HEK293 (cell line): ENCODE measurements at regions not wholly inside any gene's neighbourhood (a gene's known extent, or its start where the extent isn't known, plus 50 kb on each side); places are given as distances from the start of the nearest gene placed in this dataset.

Experiments used
- CTCF ChIA-PET: fragments of 350-600 bp; formaldehyde crosslinking; extraction: SDS; loops from one replicate; lab custom pipeline; 2021; ENCODE audit warnings: antibody characterized with exemption; lab: Yijun Ruan, JAX
- POLR2A ChIA-PET: fragments of 300-600 bp; formaldehyde crosslinking; extraction: SDS; loops from one replicate; lab custom pipeline; 2020; ENCODE audit warnings: antibody characterized with exemption, inconsistent platforms; lab: Yijun Ruan, JAX
- H3K27ac ChIP-seq: fragments of 200-500 bp; sonication (Bioruptor generic); 2 replicates; pipeline ENCODE4 v1.5.1; 2014; ENCODE audit warnings: low read depth, low read length, control low read depth, inconsistent platforms; ENCODE audit errors: extremely low read depth
- H3K36me3 ChIP-seq, 2 experiments: fragments of 200-500 bp in 1 of 2; sonication (Bioruptor generic) in 1 of 2; 1 replicate in 1 of 2; 2 replicates in 1 of 2; pipeline ENCODE4 v1.5.1; 2014 to 2017; ENCODE audit warnings: inconsistent platforms in 2 of 2, low read length in 2 of 2; ENCODE audit not compliant: control insufficient read depth in 2 of 2, insufficient read depth in 1 of 2
- H3K4me1 ChIP-seq: fragments of 200-500 bp; sonication (Bioruptor generic); 2 replicates; pipeline ENCODE4 v1.5.1; 2014; ENCODE audit warnings: mild to moderate bottlenecking, low read length, inconsistent platforms; ENCODE audit not compliant: control insufficient read depth, insufficient read depth
- H3K4me3 ChIP-seq: 2 replicates; pipeline ENCODE4 v1.5.1; 2011; ENCODE audit warnings: low read depth, mild to moderate bottlenecking, control low read depth, low read length, moderate library complexity
- H3K9me3 ChIP-seq: fragments of 200-500 bp; sonication (Bioruptor generic); 2 replicates; pipeline ENCODE4 v1.5.1; 2014; ENCODE audit warnings: low read depth, low read length, inconsistent platforms; ENCODE audit not compliant: control insufficient read depth, insufficient read depth
- FEZF1 ChIP-seq: fragments of 450-650 bp; formaldehyde crosslinking; IDR thresholded peaks from 2 replicates; pipeline ENCODE4 v1.5.1; 2016; ENCODE audit warnings: missing biosample characterization, missing genetic modification characterization
- GLI2 ChIP-seq: fragments of 450-650 bp; formaldehyde crosslinking; IDR thresholded peaks from 2 replicates; pipeline ENCODE4; 2017; ENCODE audit warnings: missing biosample characterization, missing genetic modification characterization, low read depth, borderline replicate concordance
- GLIS2 ChIP-seq: fragments of 450-650 bp; formaldehyde crosslinking; IDR thresholded peaks from 2 replicates; pipeline ENCODE4 v1.5.1; 2016; ENCODE audit warnings: missing biosample characterization, missing genetic modification characterization
- HOXA7 ChIP-seq: sonication (generic); formaldehyde crosslinking; IDR thresholded peaks from 2 replicates; pipeline ENCODE4 v1.8.1; 2022; ENCODE audit warnings: missing genetic modification reagents, borderline replicate concordance
- KLF10 ChIP-seq: fragments of 450-650 bp; IDR thresholded peaks from 2 replicates; pipeline ENCODE4 v1.5.1; 2018; ENCODE audit warnings: missing biosample characterization, mild to moderate bottlenecking, missing genetic modification characterization
- KLF16 ChIP-seq: fragments of 450-650 bp; formaldehyde crosslinking; IDR thresholded peaks from 2 replicates; pipeline ENCODE4 v1.5.1; 2017; ENCODE audit warnings: missing biosample characterization, missing genetic modification characterization
- MYNN ChIP-seq: fragments of 450-650 bp; formaldehyde crosslinking; IDR thresholded peaks from 2 replicates; pipeline ENCODE4 v1.5.1; 2016; ENCODE audit warnings: missing biosample characterization, missing genetic modification characterization, borderline replicate concordance
- OSR2 ChIP-seq: fragments of 450-650 bp; formaldehyde crosslinking; IDR thresholded peaks from 2 replicates; pipeline ENCODE4 v1.5.1; 2016; ENCODE audit warnings: missing biosample characterization, missing genetic modification characterization
- OVOL3 ChIP-seq: fragments of 450-650 bp; formaldehyde crosslinking; IDR thresholded peaks from 2 replicates; pipeline ENCODE4 v1.5.1; 2016; ENCODE audit warnings: missing biosample characterization, missing genetic modification characterization
- PRDM1 ChIP-seq: fragments of 450-650 bp; formaldehyde crosslinking; IDR thresholded peaks from 2 replicates; pipeline ENCODE4; 2016; ENCODE audit warnings: missing biosample characterization, missing genetic modification characterization
- SP7 ChIP-seq: fragments of 450-650 bp; formaldehyde crosslinking; IDR thresholded peaks from 2 replicates; pipeline ENCODE4 v1.5.1; 2016; ENCODE audit warnings: missing biosample characterization, missing genetic modification characterization
- TRIM28 ChIP-seq: IDR thresholded peaks from 2 replicates; pipeline ENCODE4 v1.6.1; 2011; ENCODE audit warnings: low read length, control low read depth, borderline replicate concordance
- ZBTB17 ChIP-seq: fragments of 450-650 bp; formaldehyde crosslinking; IDR thresholded peaks from 2 replicates; pipeline ENCODE4 v1.5.1; 2016; ENCODE audit warnings: missing biosample characterization, missing genetic modification characterization
- ZBTB20 ChIP-seq: fragments of 450-650 bp; formaldehyde crosslinking; IDR thresholded peaks from 2 replicates; pipeline ENCODE4 v1.5.1; 2016; ENCODE audit warnings: missing biosample characterization, missing genetic modification characterization
- ZEB2 ChIP-seq: fragments of 450-650 bp; formaldehyde crosslinking; IDR thresholded peaks from 2 replicates; pipeline ENCODE4 v1.5.1; 2016; ENCODE audit warnings: missing biosample characterization, missing genetic modification characterization
- ZFP69B ChIP-seq: fragments of 450-650 bp; formaldehyde crosslinking; IDR thresholded peaks from 2 replicates; pipeline ENCODE4 v1.5.1; 2016; ENCODE audit warnings: missing biosample characterization, missing genetic modification characterization
- ZNF114 ChIP-seq: fragments of 450-650 bp; formaldehyde crosslinking; IDR thresholded peaks from 2 replicates; pipeline ENCODE4 v1.5.0; 2017; ENCODE audit warnings: missing biosample characterization, missing genetic modification characterization
- ZNF2 ChIP-seq: fragments of 450-650 bp; formaldehyde crosslinking; IDR thresholded peaks from 2 replicates; pipeline ENCODE4 v1.5.1; 2016; ENCODE audit warnings: missing biosample characterization, missing genetic modification characterization
- ZNF23 ChIP-seq: fragments of 450-650 bp; formaldehyde crosslinking; IDR thresholded peaks from 2 replicates; pipeline ENCODE4 v1.5.1; 2016; ENCODE audit warnings: missing biosample characterization, missing genetic modification characterization, borderline replicate concordance
- ZNF24 ChIP-seq: fragments of 450-650 bp; formaldehyde crosslinking; IDR thresholded peaks from 2 replicates; pipeline ENCODE4 v1.5.1; 2016; ENCODE audit warnings: missing biosample characterization, missing genetic modification characterization
- ZNF341 ChIP-seq: fragments of 450-650 bp; formaldehyde crosslinking; IDR thresholded peaks from 2 replicates; pipeline ENCODE4; 2016; ENCODE audit warnings: low read depth, missing biosample characterization, missing genetic modification characterization
- ZNF549 ChIP-seq: fragments of 450-650 bp; IDR thresholded peaks from 2 replicates; pipeline ENCODE4 v1.5.1; 2018; ENCODE audit warnings: missing biosample characterization, missing genetic modification characterization, mild to moderate bottlenecking, inconsistent platforms, moderate library complexity
- ZNF623 ChIP-seq: fragments of 450-650 bp; formaldehyde crosslinking; IDR thresholded peaks from 2 replicates; pipeline ENCODE4 v1.5.1; 2016; ENCODE audit warnings: missing biosample characterization, missing genetic modification characterization
- ZNF660 ChIP-seq: fragments of 450-650 bp; IDR thresholded peaks from 2 replicates; pipeline ENCODE4 v1.5.1; 2018; ENCODE audit warnings: missing biosample characterization, mild to moderate bottlenecking, missing genetic modification characterization
- TF ChIP-seq, protein P1 (sequence below): fragments of 450-650 bp; formaldehyde crosslinking; IDR thresholded peaks from 2 replicates; pipeline ENCODE4 v1.5.1; 2017; ENCODE audit warnings: missing biosample characterization, missing genetic modification characterization
- TF ChIP-seq, protein P2 (sequence below): fragments of 450-650 bp; formaldehyde crosslinking; IDR thresholded peaks from 2 replicates; pipeline ENCODE4 v1.5.1; 2017; ENCODE audit warnings: missing biosample characterization, missing genetic modification characterization
- TF ChIP-seq, protein P3 (sequence below): fragments of 450-650 bp; formaldehyde crosslinking; IDR thresholded peaks from 2 replicates; pipeline ENCODE4 v1.5.1; 2016; ENCODE audit warnings: missing biosample characterization, missing genetic modification characterization
- TF ChIP-seq, protein P4 (sequence below): fragments of 450-650 bp; formaldehyde crosslinking; IDR thresholded peaks from 2 replicates; pipeline ENCODE4 v1.5.1; 2016; ENCODE audit warnings: missing biosample characterization, missing genetic modification characterization

DNA sequence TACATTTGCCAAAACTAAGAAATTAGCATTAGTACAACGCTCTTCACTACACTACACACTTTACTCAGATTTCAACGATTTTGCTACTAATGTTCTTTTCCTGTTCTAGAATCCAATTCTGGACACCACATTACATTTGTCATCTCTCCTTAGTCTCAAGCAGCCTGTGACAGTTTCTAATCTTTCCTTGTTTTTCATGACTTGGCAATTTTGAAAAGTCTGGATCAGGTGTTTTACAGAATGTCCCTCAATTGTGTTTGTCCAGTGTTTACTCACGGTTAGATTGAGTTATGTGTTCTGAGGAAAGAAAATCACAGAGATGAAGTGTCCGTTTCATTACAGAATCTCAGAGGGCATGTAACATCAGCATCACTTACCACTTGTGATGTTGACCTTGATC is 372.6 kb downstream of the TFAP2A start (continued):
- TF ChIP-seq GLIS2 (tag by site-specific recombination) = no peak
- no peak for TF ChIP-seq ZNF114 (tag by site-specific recombination)
- no peak for TF ChIP-seq ZNF341 (tag by site-specific recombination)
- TF ChIP-seq HOXA7 = no peak
- no peak for TF ChIP-seq ZFP69B (tag by site-specific recombination)
- TF ChIP-seq GLI2 (tag by site-specific recombination) = no peak
- no peak for TF ChIP-seq MYNN (tag by site-specific recombination)
- TF ChIP-seq ZNF549 (tag by site-specific recombination) = no peak
- TF ChIP-seq ZNF623 (tag by site-specific recombination) = no peak

DNA sequence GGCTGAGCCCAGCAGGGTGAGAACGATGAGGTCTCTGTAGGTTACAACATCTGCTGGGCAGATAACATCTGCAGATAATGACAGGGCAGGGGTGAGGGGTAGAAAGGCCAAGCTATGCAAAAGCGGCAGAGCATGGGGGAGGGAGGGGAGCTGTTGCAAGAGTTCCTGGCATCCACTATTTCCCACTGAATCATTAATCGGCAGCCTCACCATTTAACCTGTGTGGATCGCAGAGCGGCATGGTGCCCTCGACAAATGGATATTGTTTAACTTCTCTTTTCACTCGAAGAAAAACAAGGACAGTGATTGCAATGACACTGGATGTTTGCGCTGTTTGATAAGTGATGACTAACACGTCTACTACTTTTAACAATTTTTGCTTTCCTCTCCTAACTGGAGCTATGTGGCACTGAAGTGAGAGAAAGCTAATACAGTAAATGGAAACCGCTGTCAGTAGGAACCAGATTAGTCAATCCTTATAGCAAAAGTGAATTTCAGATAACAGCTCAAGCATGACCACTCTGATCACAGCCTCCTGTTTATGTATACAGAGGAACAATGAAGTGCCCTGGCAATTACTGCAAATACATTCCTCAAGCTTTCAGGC is 381.5 kb downstream of the TFAP2A start:
- POLR2A ChIA-PET = interaction anchor here (0.5 to 1.4 kb wide), 8 partner anchors 8 to 381 kb away, joined by 3 to 8 read pairs (median 4); partner anchors contain the start of gene TFAP2A
- H3K4me3 ChIP-seq = peak overlapping the region; percentile 14
- TF ChIP-seq, protein P1, sequence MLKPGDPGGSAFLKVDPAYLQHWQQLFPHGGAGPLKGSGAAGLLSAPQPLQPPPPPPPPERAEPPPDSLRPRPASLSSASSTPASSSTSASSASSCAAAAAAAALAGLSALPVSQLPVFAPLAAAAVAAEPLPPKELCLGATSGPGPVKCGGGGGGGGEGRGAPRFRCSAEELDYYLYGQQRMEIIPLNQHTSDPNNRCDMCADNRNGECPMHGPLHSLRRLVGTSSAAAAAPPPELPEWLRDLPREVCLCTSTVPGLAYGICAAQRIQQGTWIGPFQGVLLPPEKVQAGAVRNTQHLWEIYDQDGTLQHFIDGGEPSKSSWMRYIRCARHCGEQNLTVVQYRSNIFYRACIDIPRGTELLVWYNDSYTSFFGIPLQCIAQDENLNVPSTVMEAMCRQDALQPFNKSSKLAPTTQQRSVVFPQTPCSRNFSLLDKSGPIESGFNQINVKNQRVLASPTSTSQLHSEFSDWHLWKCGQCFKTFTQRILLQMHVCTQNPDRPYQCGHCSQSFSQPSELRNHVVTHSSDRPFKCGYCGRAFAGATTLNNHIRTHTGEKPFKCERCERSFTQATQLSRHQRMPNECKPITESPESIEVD (tag by site-specific recombination) = peak; percentile 94
- TF ChIP-seq ZEB2 (tag by site-specific recombination) = peak; percentile 16; the same call in 1 of the 2 replicates
- 0 out of 2 replicates have a peak, but pooled peaks have one; percentile 20 for TF ChIP-seq ZNF2
- TF ChIP-seq ZNF23 (tag by site-specific recombination) = no peak
- TF ChIP-seq SP7 (tag by site-specific recombination) = peak; percentile 25; the same call in 1 of the 2 replicates
- no peak for TF ChIP-seq ZBTB20 (tag by site-specific recombination)
- TF ChIP-seq, protein P2, sequence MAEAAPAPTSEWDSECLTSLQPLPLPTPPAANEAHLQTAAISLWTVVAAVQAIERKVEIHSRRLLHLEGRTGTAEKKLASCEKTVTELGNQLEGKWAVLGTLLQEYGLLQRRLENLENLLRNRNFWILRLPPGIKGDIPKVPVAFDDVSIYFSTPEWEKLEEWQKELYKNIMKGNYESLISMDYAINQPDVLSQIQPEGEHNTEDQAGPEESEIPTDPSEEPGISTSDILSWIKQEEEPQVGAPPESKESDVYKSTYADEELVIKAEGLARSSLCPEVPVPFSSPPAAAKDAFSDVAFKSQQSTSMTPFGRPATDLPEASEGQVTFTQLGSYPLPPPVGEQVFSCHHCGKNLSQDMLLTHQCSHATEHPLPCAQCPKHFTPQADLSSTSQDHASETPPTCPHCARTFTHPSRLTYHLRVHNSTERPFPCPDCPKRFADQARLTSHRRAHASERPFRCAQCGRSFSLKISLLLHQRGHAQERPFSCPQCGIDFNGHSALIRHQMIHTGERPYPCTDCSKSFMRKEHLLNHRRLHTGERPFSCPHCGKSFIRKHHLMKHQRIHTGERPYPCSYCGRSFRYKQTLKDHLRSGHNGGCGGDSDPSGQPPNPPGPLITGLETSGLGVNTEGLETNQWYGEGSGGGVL (tag by site-specific recombination) = peak; percentile 28
- peak; percentile 98 for TF ChIP-seq ZBTB17 (tag by site-specific recombination)
- TF ChIP-seq ZNF24 (tag by site-specific recombination) = peak; percentile 39; the same call in 1 of the 2 replicates
- TF ChIP-seq, protein P3, sequence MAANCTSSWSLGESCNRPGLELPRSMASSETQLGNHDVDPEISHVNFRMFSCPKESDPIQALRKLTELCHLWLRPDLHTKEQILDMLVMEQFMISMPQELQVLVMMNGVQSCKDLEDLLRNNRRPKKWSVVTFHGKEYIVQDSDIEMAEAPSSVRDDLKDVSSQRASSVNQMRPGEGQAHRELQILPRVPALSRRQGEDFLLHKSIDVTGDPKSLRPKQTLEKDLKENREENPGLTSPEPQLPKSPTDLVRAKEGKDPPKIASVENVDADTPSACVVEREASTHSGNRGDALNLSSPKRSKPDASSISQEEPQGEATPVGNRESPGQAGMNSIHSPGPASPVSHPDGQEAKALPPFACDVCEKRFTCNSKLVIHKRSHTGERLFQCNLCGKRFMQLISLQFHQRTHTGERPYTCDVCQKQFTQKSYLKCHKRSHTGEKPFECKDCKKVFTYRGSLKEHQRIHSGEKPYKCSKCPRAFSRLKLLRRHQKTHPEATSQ (tag by site-specific recombination) = no peak
- TF ChIP-seq TRIM28 = no peak
- peak; percentile 27; the same call in 1 of the 2 replicates for TF ChIP-seq ZNF660 (tag by site-specific recombination)
- TF ChIP-seq OSR2 (tag by site-specific recombination) = peak; percentile 83
- TF ChIP-seq, protein P4, sequence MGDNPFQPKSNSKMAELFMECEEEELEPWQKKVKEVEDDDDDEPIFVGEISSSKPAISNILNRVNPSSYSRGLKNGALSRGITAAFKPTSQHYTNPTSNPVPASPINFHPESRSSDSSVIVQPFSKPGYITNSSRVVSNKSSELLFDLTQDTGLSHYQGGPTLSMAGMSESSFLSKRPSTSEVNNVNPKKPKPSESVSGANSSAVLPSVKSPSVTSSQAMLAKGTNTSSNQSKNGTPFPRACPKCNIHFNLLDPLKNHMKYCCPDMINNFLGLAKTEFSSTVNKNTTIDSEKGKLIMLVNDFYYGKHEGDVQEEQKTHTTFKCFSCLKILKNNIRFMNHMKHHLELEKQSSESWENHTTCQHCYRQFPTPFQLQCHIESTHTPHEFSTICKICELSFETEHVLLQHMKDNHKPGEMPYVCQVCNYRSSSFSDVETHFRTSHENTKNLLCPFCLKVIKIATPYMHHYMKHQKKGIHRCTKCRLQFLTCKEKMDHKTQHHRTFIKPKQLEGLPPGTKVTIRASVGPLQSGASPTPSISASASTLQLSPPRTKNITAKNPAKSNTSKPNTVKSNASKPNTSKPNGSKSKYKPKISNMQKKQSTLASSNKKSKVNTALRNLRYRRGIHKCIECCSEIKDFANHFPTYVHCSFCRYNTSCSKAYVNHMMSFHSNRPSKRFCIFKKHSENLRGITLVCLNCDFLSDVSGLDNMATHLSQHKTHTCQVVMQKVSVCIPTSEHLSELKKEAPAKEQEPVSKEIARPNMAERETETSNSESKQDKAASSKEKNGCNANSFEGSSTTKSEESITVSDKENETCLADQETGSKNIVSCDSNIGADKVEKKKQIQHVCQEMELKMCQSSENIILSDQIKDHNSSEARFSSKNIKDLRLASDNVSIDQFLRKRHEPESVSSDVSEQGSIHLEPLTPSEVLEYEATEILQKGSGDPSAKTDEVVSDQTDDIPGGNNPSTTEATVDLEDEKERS (tag by site-specific recombination) = no peak
- 0 out of 2 replicates have a peak, but pooled peaks have one; percentile 42 for TF ChIP-seq OVOL3 (tag by site-specific recombination)
- no peak for TF ChIP-seq KLF10 (tag by site-specific recombination)
- peak; percentile 76 for TF ChIP-seq ZNF341 (tag by site-specific recombination)
- peak; percentile 59 for TF ChIP-seq PRDM1 (tag by site-specific recombination)
- TF ChIP-seq KLF16 (tag by site-specific recombination) = no peak
- TF ChIP-seq FEZF1 (tag by site-specific recombination) = peak; percentile 68
- 0 out of 2 replicates have a peak, but pooled peaks have one; percentile 9 for TF ChIP-seq GLI2 (tag by site-specific recombination)
- TF ChIP-seq, all 188 proteins: peak for 14
- Histone ChIP-seq H3K36me3 (no peaks in the 10 kb centered on the region), H3K4me1 (peaks cover 14% of the 10 kb centered on the region), H3K27ac (no peak overlapping the region), H3K9me3 (no peaks in the 10 kb centered on the region)
- CTCF ChIA-PET = interaction anchor here (0.6 to 1.0 kb wide), 4 partner anchors 215 to 394 kb away, joined by 3 to 6 read pairs (median 3); no protein-coding TSS in a partner anchor
